ENCODE measurements at regions not wholly inside any gene's neighbourhood (a gene's known extent, or its start where the extent isn't known, plus 50 kb on each side); places are given as distances from the start of the nearest gene placed in this dataset.

DNA sequence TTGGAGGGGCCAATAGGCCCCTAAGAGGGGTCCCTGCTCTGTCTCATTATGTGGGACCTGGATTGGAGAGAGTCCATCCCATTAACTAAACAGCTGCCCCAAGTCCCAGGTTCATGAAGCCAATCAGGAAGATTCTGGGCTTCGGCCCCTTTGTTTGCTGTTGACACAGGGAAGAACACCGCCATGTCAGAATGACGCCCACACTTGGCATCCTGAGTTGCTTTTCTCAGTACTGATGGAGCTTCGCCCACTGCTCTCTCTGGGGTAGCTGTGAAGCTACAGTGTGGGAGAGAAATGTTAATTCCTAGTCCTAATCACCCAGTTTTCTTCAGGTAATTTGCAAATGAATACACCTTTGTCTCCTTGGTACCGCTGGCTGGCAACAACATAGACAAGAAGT lies 264.7 kb downstream of the GLRX3 start:
- TF ChIP-seq POLR2A (IDR thresholded peaks at IDR 0.05; ENCODE audit: low read depth, low read length) (no peak), POU2F2 (IDR thresholded peaks at IDR 0.05; ENCODE audit: low read depth, low read length) (no peak), POLR2AphosphoS5 (IDR thresholded peaks at IDR 0.05; ENCODE audit: low read depth, low read length) (no peak)
